ENCODE measurements at regions not wholly inside any gene's neighbourhood (a gene's known extent, or its start where the extent isn't known, plus 50 kb on each side); places are given as distances from the start of the nearest gene placed in this dataset.

GRCh38 chr3:159804726-159805410, 183.8 kb upstream of the IL12A start (continued):
- TF ChIP-seq, protein P1, sequence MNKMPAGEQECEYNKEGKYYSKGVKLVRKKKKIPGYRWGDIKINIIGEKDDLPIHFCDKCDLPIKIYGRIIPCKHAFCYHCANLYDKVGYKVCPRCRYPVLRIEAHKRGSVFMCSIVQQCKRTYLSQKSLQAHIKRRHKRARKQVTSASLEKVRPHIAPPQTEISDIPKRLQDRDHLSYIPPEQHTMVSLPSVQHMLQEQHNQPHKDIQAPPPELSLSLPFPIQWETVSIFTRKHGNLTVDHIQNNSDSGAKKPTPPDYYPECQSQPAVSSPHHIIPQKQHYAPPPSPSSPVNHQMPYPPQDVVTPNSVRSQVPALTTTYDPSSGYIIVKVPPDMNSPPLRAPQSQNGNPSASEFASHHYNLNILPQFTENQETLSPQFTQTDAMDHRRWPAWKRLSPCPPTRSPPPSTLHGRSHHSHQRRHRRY (tag by site-specific recombination; IDR thresholded peaks at IDR 0.05) = no peak
- TF ChIP-seq ZEB2 (tag by site-specific recombination; IDR thresholded peaks at IDR 0.05) = no peak

DNA sequence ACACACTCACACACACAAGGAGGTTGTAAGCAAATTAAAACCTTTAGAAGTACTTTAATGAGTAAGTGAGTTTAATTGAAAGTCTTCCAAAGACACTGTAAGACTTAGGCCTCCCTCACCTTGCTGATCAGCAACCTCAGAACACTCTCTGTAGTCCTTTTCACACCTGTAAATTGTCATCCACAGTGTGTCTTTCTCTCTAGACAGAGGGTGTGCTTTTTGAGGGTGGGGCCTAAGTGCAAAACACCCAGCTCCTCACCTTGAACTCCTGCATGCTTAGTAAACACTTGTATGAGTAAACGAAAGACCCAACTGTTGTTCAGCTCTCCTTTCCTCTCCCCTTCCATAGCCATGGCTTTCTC, 183.2 kb upstream of the IL12A start:
- CTCF ChIA-PET = interaction anchor here (0.6 to 3.0 kb wide), 39 partner anchors 8 to 861 kb away, joined by 3 to 12 read pairs (median 4); no protein-coding TSS in a partner anchor
- TF ChIP-seq HOXA7 (CRISPR knock-in tag; IDR thresholded peaks at IDR 0.05; ENCODE audit: borderline replicate concordance) (no peak), ZNF518A (tag by site-specific recombination; conservative IDR thresholded peaks at IDR 0.05; ENCODE audit: low read depth) (no peak), ZNF112 (tag by site-specific recombination; IDR thresholded peaks at IDR 0.05) (no peak), ZNF776 (tag by site-specific recombination; IDR thresholded peaks at IDR 0.05; ENCODE audit: borderline replicate concordance) (no peak), MYNN (tag by site-specific recombination; IDR thresholded peaks at IDR 0.05; ENCODE audit: borderline replicate concordance) (no peak), ZNF175 (tag by site-specific recombination; IDR thresholded peaks at IDR 0.05) (no peak), ZNF600 (tag by site-specific recombination; IDR thresholded peaks at IDR 0.05) (no peak), SP7 (tag by site-specific recombination; IDR thresholded peaks at IDR 0.05) (no peak), ZNF169 (tag by site-specific recombination; IDR thresholded peaks at IDR 0.05) (no peak), ZNF639 (tag by site-specific recombination; IDR thresholded peaks at IDR 0.05) (no peak), ZNF449 (tag by site-specific recombination; IDR thresholded peaks at IDR 0.05) (no peak), ZNF843 (tag by site-specific recombination; IDR thresholded peaks at IDR 0.05) (no peak)
- TF ChIP-seq, protein P2, sequence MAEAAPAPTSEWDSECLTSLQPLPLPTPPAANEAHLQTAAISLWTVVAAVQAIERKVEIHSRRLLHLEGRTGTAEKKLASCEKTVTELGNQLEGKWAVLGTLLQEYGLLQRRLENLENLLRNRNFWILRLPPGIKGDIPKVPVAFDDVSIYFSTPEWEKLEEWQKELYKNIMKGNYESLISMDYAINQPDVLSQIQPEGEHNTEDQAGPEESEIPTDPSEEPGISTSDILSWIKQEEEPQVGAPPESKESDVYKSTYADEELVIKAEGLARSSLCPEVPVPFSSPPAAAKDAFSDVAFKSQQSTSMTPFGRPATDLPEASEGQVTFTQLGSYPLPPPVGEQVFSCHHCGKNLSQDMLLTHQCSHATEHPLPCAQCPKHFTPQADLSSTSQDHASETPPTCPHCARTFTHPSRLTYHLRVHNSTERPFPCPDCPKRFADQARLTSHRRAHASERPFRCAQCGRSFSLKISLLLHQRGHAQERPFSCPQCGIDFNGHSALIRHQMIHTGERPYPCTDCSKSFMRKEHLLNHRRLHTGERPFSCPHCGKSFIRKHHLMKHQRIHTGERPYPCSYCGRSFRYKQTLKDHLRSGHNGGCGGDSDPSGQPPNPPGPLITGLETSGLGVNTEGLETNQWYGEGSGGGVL (tag by site-specific recombination; IDR thresholded peaks at IDR 0.05) = no peak
- TF ChIP-seq, protein P3, sequence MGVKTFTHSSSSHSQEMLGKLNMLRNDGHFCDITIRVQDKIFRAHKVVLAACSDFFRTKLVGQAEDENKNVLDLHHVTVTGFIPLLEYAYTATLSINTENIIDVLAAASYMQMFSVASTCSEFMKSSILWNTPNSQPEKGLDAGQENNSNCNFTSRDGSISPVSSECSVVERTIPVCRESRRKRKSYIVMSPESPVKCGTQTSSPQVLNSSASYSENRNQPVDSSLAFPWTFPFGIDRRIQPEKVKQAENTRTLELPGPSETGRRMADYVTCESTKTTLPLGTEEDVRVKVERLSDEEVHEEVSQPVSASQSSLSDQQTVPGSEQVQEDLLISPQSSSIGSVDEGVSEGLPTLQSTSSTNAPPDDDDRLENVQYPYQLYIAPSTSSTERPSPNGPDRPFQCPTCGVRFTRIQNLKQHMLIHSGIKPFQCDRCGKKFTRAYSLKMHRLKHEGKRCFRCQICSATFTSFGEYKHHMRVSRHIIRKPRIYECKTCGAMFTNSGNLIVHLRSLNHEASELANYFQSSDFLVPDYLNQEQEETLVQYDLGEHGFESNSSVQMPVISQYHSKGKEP (tag by site-specific recombination; IDR thresholded peaks at IDR 0.05) = no peak
- TF ChIP-seq, protein P4, sequence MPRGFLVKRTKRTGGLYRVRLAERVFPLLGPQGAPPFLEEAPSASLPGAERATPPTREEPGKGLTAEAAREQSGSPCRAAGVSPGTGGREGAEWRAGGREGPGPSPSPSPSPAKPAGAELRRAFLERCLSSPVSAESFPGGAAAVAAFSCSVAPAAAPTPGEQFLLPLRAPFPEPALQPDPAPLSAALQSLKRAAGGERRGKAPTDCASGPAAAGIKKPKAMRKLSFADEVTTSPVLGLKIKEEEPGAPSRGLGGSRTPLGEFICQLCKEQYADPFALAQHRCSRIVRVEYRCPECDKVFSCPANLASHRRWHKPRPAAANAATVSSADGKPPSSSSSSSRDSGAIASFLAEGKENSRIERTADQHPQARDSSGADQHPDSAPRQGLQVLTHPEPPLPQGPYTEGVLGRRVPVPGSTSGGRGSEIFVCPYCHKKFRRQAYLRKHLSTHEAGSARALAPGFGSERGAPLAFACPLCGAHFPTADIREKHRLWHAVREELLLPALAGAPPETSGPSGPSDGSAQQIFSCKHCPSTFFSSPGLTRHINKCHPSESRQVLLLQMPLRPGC (tag by site-specific recombination; IDR thresholded peaks at IDR 0.05) = no peak
- TF ChIP-seq, protein P5, sequence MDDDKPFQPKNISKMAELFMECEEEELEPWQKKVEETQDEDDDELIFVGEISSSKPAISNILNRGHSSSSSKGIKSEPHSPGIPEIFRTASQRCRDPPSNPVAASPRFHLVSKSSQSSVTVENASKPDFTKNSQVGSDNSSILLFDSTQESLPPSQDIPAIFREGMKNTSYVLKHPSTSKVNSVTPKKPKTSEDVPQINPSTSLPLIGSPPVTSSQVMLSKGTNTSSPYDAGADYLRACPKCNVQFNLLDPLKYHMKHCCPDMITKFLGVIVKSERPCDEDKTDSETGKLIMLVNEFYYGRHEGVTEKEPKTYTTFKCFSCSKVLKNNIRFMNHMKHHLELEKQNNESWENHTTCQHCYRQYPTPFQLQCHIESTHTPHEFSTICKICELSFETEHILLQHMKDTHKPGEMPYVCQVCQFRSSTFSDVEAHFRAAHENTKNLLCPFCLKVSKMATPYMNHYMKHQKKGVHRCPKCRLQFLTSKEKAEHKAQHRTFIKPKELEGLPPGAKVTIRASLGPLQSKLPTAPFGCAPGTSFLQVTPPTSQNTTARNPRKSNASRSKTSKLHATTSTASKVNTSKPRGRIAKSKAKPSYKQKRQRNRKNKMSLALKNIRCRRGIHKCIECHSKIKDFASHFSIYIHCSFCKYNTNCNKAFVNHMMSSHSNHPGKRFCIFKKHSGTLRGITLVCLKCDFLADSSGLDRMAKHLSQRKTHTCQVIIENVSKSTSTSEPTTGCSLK (tag by site-specific recombination; IDR thresholded peaks at IDR 0.05) = no peak
- Histone ChIP-seq H3K9me3 (ENCODE audit: control insufficient read depth, insufficient read depth, low read depth, low read length) (no peaks in the 10 kb centered on the region), H3K36me3 (ENCODE audit: control insufficient read depth in 2 of 2, insufficient read depth in 1 of 2, low read length in 2 of 2) (no peaks in the 10 kb centered on the region), H3K27ac (ENCODE audit: extremely low read depth, low read depth, low read length) (no peak overlapping the region), H3K4me3 (ENCODE audit: low read depth, low read length) (no peak overlapping the region), H3K4me1 (ENCODE audit: control insufficient read depth, insufficient read depth, low read length) (peaks cover 26% of the 10 kb centered on the region)
- POLR2A ChIA-PET = no interaction called here

Measured in HEK293 (cell line).